Activated T-cell treated with anti-CD3 and anti-CD28 coated beads, Interleukin-2, amount 50 U/mL, for 4 hours (primary cell): ENCODE measurements at regions not wholly inside any gene's neighbourhood (a gene's known extent, or its start where the extent isn't known, plus 50 kb on each side); places are given as distances from the start of the nearest gene placed in this dataset.

Experiments used
- ATAC-seq, 2 donors: fragments of 200-7000 bp; cut with Tn5 transposase; one replicate each; pipeline ENCODE4 v1.10.0; 2021
- DNase-seq: peaks from one replicate; pipeline ENCODE4 v3.0.0-alpha.2; 2020
- H3K27me3 Mint-ChIP-seq: one replicate; pipeline ENCODE4 v1.8.0; 2021; ENCODE audit warnings: low read depth, mixed read lengths
- H3K36me3 Mint-ChIP-seq: one replicate; pipeline ENCODE4 v1.8.0; 2022; ENCODE audit warnings: mixed read lengths; ENCODE audit not compliant: insufficient read depth
- H3K4me1 Mint-ChIP-seq: one replicate; pipeline ENCODE4 v1.8.0; 2021; ENCODE audit warnings: low read depth, mixed read lengths
- H3K4me3 Mint-ChIP-seq: one replicate; pipeline ENCODE4 v1.8.0; 2021; ENCODE audit warnings: mild to moderate bottlenecking, moderate library complexity, mixed read lengths
- H3K9me3 Mint-ChIP-seq: one replicate; pipeline ENCODE4 v1.8.0; 2021; ENCODE audit warnings: mixed read lengths

GRCh38 chr21:38741092-38741949 lies 64.4 kb upstream of the ETS2 start:
- Mint-ChIP-seq H3K36me3 (no peaks in the 10 kb centered on the region), H3K4me1 (peaks cover 25% of the 10 kb centered on the region), H3K4me3 (no peak overlapping the region), H3K9me3 (no peaks in the 10 kb centered on the region), H3K27me3 (peaks cover 2% of the 10 kb centered on the region)
- DNase-seq (no peak), ATAC-seq (no peak)

- H3K36me3 Mint-ChIP-seq = no peaks in the 10 kb centered on the region
- H3K9me3 Mint-ChIP-seq = no peaks in the 10 kb centered on the region
- H3K27me3 Mint-ChIP-seq = peaks cover 3% of the 10 kb centered on the region
- H3K4me1 Mint-ChIP-seq = peaks cover 25% of the 10 kb centered on the region
- H3K4me3 Mint-ChIP-seq = no peak overlapping the region
- ATAC-seq (no peak), DNase-seq (no peak)
These were observed 63.8 kb upstream of the ETS2 start for GRCh38 chr21:38741950-38742256.

- peaks cover 3% of the 10 kb centered on the region for H3K27me3 Mint-ChIP-seq
- peaks cover 25% of the 10 kb centered on the region for H3K4me1 Mint-ChIP-seq
- H3K36me3 Mint-ChIP-seq = no peaks in the 10 kb centered on the region
- H3K9me3 Mint-ChIP-seq = no peaks in the 10 kb centered on the region
- DNase-seq (no peak), ATAC-seq (no peak)
- H3K4me3 Mint-ChIP-seq = no peak overlapping the region
These were observed 63.0 kb upstream of the ETS2 start for GRCh38 chr21:38742580-38743260.

GRCh38 chr21:38743772-38744529 lies 61.8 kb upstream of the ETS2 start:
- Mint-ChIP-seq H3K4me3 (no peak overlapping the region), H3K27me3 (peaks cover 4% of the 10 kb centered on the region), H3K36me3 (no peaks in the 10 kb centered on the region), H3K9me3 (no peaks in the 10 kb centered on the region), H3K4me1 (peaks cover 25% of the 10 kb centered on the region)
- ATAC-seq = no peak
- no peak for DNase-seq

GRCh38 chr21:38744861-38745260 lies 60.9 kb upstream of the ETS2 start:
- Mint-ChIP-seq H3K36me3 (no peaks in the 10 kb centered on the region), H3K4me3 (no peak overlapping the region), H3K9me3 (no peaks in the 10 kb centered on the region), H3K27me3 (peaks cover 4% of the 10 kb centered on the region), H3K4me1 (peaks cover 22% of the 10 kb centered on the region)
- DNase-seq (no peak), ATAC-seq (no peak)

GRCh38 chr21:38747810-38748209 lies 57.9 kb upstream of the ETS2 start:
- Mint-ChIP-seq H3K4me1 (no peaks in the 10 kb centered on the region), H3K9me3 (no peaks in the 10 kb centered on the region), H3K4me3 (no peak overlapping the region), H3K36me3 (no peaks in the 10 kb centered on the region), H3K27me3 (peaks cover 4% of the 10 kb centered on the region)
- DNase-seq (no peak), ATAC-seq (no peak)

GRCh38 chr21:38751379-38752050 lies 54.2 kb upstream of the ETS2 start:
- ATAC-seq = no peak
- H3K36me3 Mint-ChIP-seq = no peaks in the 10 kb centered on the region
- no peak overlapping the region for H3K4me3 Mint-ChIP-seq
- H3K9me3 Mint-ChIP-seq = no peaks in the 10 kb centered on the region
- H3K27me3 Mint-ChIP-seq = peaks cover 4% of the 10 kb centered on the region
- peaks cover 10% of the 10 kb centered on the region for H3K4me1 Mint-ChIP-seq
- no peak for DNase-seq

- no peak for ATAC-seq
- DNase-seq = no peak
- Mint-ChIP-seq H3K4me1 (peaks cover 10% of the 10 kb centered on the region), H3K36me3 (no peaks in the 10 kb centered on the region), H3K4me3 (no peak overlapping the region), H3K27me3 (peaks cover 2% of the 10 kb centered on the region), H3K9me3 (no peaks in the 10 kb centered on the region)
These were observed 53.7 kb upstream of the ETS2 start for GRCh38 chr21:38752051-38752505.

GRCh38 chr21:38753114-38753513 lies 52.6 kb upstream of the ETS2 start:
- H3K4me1 Mint-ChIP-seq = peaks cover 10% of the 10 kb centered on the region
- ATAC-seq (no peak), DNase-seq (no peak)
- H3K36me3 Mint-ChIP-seq = no peaks in the 10 kb centered on the region
- no peaks in the 10 kb centered on the region for H3K27me3 Mint-ChIP-seq
- no peaks in the 10 kb centered on the region for H3K9me3 Mint-ChIP-seq
- no peak overlapping the region for H3K4me3 Mint-ChIP-seq

- no peak for ATAC-seq
- Mint-ChIP-seq H3K4me3 (no peak overlapping the region), H3K9me3 (no peaks in the 10 kb centered on the region), H3K4me1 (peaks cover 10% of the 10 kb centered on the region), H3K27me3 (no peaks in the 10 kb centered on the region), H3K36me3 (no peaks in the 10 kb centered on the region)
- no peak for DNase-seq
These were observed 52.2 kb upstream of the ETS2 start for GRCh38 chr21:38753557-38753971.
